ENCODE measurements at regions not wholly inside any gene's neighbourhood (a gene's known extent, or its start where the extent isn't known, plus 50 kb on each side); places are given as distances from the start of the nearest gene placed in this dataset.
A peak's percentile ranks its signal among the peaks of the same experiment; 100 is the strongest.

DNA sequence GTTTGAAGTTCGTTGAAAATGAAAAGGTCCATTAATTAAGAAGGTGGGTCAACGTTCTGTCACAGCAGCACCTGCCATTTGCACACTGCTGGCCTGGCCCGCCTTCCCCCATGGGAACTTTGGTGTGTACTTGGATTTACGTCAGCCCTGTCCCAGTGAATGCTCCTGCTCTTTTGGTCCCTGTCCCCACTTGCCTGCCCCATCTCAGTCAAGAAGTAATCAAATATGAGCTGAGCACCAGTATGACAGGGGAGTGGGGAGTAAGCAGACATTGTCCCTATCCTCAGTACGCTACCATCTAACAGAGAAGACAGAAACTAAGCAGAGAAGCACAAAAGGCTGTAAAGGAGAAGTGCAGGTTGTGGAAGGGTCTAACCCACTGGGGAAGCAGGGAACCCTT lies 65.1 kb downstream of the SLC4A3 start:
- no peak for DNase-seq (ENCODE audit: low spot score in 2 of 2)
- Histone ChIP-seq H3K27me3 (ENCODE audit: low read depth) (peaks cover 43% of the 10 kb centered on the region), H3K4me1 (peaks cover 7% of the 10 kb centered on the region), H3K36me3 (replicated peaks) (no peaks in the 10 kb centered on the region), H3K9me3 (no peaks in the 10 kb centered on the region), H3K4me3 (no peak overlapping the region)
- in situ Hi-C loops (cut with MboI; ENCODE audit: low sequenced_read_pairs), result no loop called here

DNA sequence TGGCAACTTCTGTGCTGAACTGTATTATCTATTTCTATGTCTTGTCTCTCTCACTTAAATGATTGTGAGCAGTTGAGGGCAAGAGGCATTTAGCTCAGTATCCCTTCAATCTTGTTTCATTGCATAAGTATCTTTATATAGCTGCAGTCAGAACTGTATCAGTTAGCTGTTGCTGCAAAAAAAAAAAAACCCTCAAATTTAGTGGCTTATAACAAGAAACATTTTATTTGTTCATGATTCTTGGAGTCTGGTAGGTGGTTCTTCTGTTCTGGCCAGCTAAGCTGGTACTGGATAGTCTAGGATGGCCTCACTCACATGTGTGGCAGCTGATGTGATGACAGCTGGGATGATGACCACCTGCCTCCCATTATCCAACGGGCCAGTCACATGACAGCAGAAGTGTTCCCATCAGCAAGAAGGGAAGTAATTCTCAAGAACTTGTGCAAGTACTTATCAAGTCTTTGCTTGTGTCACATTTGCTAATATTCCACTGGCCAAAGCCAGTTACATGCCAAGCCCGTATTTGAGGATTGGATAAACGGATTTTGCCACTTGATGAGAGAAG lies 67.8 kb downstream of the SLC4A3 start:
- Histone ChIP-seq H3K27me3 (ENCODE audit: low read depth) (peaks cover 49% of the 10 kb centered on the region), H3K4me1 (peaks cover 3% of the 10 kb centered on the region; the same call in 1 of the 2 replicates), H3K9me3 (no peaks in the 10 kb centered on the region), H3K4me3 (no peak overlapping the region), H3K36me3 (replicated peaks) (no peaks in the 10 kb centered on the region)
- in situ Hi-C loops (cut with MboI; ENCODE audit: low sequenced_read_pairs), result no loop called here
- DNase-seq (ENCODE audit: low spot score in 2 of 2), result no peak

DNA sequence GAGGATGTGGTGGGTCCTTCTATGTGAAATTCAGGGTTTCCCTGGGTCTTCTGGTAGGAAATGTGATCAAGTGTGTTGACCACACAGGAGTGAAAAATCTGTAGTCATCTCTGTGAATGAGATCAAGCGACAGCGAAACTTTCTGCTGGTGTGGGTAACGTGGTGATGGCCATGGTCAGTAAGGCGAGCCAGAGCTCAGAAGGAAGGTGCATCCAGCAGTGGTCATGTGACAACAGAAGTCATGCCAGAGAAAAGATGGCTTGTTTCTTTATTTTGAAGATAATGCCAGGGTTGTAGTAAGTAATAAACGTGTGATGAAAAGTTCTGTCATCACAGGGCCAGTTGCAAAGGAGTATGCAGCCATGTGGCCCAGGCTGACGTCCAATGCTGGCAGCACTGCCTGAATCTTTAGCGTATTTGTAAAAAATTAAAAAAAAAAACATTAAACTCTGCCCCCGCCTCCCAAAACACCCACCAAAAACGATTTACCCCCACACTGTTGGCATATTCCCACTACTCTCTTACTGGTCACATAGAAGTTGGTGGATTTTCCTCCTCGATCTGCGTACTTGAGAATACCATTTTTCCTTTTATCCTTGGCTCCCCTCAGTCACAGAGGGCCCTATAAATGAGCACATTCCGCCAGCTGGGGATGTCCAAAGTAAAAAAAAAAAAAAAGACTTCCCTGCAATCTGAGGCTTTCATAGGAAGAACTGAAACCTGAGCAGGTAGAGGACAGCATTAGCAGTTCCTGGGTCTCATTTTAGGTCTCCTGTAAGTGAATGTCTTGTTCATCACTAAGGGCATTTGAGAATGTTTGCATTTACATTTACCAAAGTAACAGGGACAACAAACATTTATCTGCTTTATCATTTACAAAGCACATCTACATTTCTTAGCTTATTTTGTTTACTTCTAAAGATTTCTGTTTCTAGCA lies 70.6 kb downstream of the SLC4A3 start:
- in situ Hi-C loops (cut with MboI; ENCODE audit: low sequenced_read_pairs), result no loop called here
- Histone ChIP-seq H3K36me3 (replicated peaks) (no peaks in the 10 kb centered on the region), H3K9me3 (no peaks in the 10 kb centered on the region), H3K4me1 (peaks cover 3% of the 10 kb centered on the region; the same call in 1 of the 2 replicates), H3K4me3 (no peak overlapping the region), H3K27me3 (ENCODE audit: low read depth) (peaks cover 31% of the 10 kb centered on the region)
- no peak for DNase-seq (ENCODE audit: low spot score in 2 of 2)

DNA sequence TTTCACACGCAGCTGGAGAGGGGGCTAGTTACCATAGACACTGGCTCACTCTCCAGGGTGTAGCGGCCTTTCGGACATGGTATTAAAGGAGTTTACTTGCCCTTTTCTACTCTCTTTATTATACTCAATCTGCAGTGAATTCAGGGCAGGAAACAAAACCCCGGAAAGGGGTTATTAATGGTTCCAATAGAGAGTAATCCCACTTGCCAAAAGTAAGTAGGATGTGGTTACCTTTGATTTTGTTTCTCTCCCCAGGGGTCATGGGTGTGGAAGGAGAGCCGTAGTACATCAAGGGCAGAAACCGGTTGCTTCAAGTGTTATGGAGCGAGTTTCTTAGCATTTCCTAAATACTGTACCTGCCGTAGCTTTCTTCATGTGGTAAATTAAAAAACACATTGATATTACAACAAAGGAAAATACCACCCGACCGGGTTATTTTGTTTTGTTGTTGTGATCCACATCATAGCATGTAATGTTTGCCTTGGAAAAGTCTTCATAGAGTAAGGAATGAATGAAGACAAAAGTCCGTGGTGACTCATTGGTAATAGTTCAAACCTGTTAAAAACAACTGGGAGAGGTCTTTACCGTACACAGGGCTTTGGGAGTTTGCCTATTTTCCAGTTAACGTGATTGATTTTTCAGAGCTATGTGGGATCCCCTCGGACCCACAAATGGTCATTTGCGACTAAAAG lies 71.5 kb downstream of the SLC4A3 start:
- Histone ChIP-seq H3K27me3 (ENCODE audit: low read depth) (peaks cover 23% of the 10 kb centered on the region), H3K9me3 (no peaks in the 10 kb centered on the region), H3K36me3 (replicated peaks) (no peaks in the 10 kb centered on the region), H3K4me3 (no peak overlapping the region), H3K4me1 (peaks cover 3% of the 10 kb centered on the region; the same call in 1 of the 2 replicates)
- DNase-seq (ENCODE audit: low spot score in 2 of 2), result no peak
- in situ Hi-C loops (cut with MboI; ENCODE audit: low sequenced_read_pairs), result no loop called here

DNA sequence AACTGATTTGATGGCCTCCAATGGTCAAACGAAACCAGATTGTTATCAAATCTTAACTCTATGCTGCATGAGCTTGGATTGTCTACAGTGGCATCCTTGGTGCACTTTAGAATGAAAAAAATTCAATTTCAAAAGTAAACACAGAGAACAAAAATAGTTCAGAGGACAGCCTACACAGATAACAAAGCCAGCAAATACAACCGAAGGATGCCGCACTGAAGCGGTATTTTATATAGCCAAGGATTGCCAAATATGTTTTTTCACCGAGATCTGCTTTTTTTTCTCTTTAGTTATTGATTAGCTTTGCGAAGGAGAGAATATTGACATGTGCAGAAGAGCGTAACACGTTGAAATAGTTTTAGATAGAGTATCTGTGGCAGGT lies 72.0 kb downstream of the SLC4A3 start:
- in situ Hi-C loops (cut with MboI; ENCODE audit: low sequenced_read_pairs), result no loop called here
- Histone ChIP-seq H3K4me1 (peaks cover 3% of the 10 kb centered on the region; the same call in 1 of the 2 replicates), H3K4me3 (no peak overlapping the region), H3K9me3 (no peaks in the 10 kb centered on the region), H3K36me3 (replicated peaks) (no peaks in the 10 kb centered on the region), H3K27me3 (ENCODE audit: low read depth) (peaks cover 18% of the 10 kb centered on the region)
- DNase-seq (ENCODE audit: low spot score in 2 of 2), result no peak

DNA sequence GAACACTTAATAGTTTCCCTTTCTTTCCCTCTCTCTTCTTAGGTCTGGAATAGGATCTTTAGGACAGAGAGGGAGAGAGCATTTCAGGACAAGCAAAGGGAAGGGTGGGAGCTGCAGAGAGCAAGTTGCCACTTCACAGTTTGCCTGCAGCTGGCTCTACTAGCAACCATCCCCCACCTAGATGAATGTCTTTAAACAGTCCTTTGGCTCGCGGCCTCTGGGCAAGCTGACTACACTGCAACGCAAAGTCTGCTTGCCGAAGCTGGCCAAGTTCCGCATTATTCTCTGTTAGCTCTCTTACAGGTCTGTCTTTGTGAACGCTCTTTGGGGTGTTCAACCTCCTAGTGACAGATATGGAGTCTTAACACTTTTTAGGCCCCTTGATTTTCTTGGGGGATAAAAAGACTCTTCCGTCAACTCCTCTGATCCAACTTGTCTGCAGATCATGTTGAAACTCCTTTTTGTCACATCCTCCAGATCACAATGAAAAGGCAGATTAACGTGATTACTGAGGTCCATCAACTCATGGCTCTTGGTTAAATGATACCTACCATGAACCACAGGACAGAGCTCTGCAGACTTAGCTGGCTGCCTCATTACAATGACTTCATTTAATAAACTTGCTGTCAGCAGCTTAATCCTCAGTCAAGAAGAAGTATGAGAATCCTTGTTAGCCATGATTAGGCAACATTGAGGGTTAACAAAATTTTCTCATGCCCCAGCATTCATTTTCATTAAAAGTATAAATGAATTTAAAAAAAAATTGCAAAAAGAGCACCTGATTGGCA lies 74.6 kb downstream of the SLC4A3 start:
- in situ Hi-C loops (cut with MboI; ENCODE audit: low sequenced_read_pairs), result no loop called here
- H3K4me1 ChIP-seq, result peaks cover 3% of the 10 kb centered on the region; the same call in 1 of the 2 replicates
- H3K27me3 ChIP-seq (ENCODE audit: low read depth), result peaks cover 9% of the 10 kb centered on the region
- no peaks in the 10 kb centered on the region for H3K36me3 ChIP-seq (replicated peaks)
- no peak for DNase-seq (ENCODE audit: low spot score in 2 of 2)
- no peaks in the 10 kb centered on the region for H3K9me3 ChIP-seq
- H3K4me3 ChIP-seq, result no peak overlapping the region

DNA sequence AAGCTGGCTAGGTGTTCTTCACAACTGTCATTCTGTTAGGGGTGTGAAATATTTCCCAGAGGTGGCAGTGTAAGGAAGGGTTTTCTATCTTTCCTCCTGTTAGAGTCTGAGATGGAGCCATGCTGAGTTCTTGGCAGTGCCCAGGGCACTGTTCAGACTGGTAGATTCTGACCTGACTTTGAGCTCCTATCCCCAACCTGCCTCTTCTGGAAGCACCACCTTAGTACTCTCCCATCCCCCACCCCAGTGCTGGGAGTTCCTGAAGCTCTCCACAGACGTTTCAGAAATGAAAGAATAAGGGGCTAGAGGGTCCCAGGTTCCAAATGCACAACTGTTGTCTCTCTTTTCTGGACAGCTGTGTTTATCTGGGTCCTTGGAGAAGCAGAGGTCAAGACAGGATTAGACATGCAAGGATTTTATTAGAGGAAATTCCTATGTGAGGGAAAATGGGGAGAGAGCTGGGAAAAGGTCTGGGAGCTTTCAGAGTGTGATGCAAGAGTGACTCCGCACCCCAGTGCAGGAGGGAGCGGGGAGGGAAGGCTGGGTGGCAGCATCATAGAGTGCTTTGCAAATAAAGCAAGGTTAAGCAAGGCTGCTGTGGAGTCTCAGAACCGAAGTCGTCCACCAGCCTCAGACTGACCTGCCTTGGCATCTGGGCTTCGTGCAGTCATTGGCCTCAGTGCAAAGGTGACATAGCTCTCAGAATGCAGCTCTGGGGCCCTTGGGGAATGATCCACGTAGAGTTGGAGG lies 75.5 kb downstream of the SLC4A3 start:
- Histone ChIP-seq H3K4me1 (peaks cover 3% of the 10 kb centered on the region; the same call in 1 of the 2 replicates), H3K36me3 (replicated peaks) (no peaks in the 10 kb centered on the region)
- in situ Hi-C loops (cut with MboI; ENCODE audit: low sequenced_read_pairs), result no loop called here

DNA sequence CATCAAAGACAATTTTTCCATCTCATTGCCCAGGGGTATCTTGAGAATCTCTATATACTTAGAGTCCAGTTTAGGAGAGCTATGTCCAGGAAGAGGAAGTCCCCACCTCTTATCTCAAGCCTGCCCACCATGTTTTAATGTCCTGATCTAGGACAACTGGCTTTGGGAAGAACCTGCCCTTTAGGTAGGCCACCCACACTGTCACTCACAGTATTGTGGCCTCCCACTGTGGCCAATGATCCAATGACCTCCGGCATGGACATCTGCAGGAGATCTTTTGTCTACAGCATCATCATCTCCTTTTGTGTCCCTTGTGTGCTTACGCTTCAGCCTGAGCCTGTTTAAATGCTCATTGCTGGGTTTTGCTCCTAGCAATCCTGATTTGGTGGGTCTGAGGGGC lies 77.4 kb downstream of the SLC4A3 start:
- Histone ChIP-seq H3K4me1 (no peaks in the 10 kb centered on the region), H3K9me3 (no peaks in the 10 kb centered on the region), H3K27me3 (ENCODE audit: low read depth) (peaks cover 4% of the 10 kb centered on the region; the same call in 1 of the 2 replicates), H3K36me3 (replicated peaks) (no peaks in the 10 kb centered on the region), H3K4me3 (no peak overlapping the region)
- no peak for DNase-seq (ENCODE audit: low spot score in 2 of 2)
- in situ Hi-C loops (cut with MboI; ENCODE audit: low sequenced_read_pairs), result no loop called here

More for the DNA sequence above, 75.5 kb downstream of the SLC4A3 start:
- Histone ChIP-seq H3K9me3 (no peaks in the 10 kb centered on the region), H3K4me3 (no peak overlapping the region), H3K27me3 (ENCODE audit: low read depth) (peaks cover 9% of the 10 kb centered on the region)
- no peak for DNase-seq (ENCODE audit: low spot score in 2 of 2)

DNA sequence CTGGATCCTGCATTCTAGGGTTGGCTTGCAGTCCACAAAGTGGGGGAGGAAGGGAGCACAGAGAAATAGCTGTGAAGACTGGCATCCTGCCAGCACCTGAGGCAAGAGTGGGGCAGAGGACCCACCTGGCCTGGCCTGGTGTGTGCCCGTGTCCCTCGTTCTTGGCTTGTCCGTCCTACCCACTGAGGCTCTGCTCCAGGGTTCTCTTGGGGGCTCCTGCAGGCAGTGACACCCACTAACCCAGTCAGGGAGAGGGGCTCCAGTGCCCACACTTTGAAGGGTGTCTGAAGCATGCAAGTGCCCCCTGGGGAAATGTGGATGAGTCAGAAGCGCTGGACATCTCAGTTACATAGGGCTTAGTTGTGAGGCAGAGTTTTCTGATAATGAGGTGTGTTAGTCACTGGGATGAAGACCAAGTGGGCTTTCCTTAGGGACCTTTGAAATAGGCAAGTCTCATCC lies 79.4 kb downstream of the SLC4A3 start:
- Histone ChIP-seq H3K4me1 (no peaks in the 10 kb centered on the region), H3K9me3 (no peaks in the 10 kb centered on the region), H3K36me3 (replicated peaks) (no peaks in the 10 kb centered on the region), H3K4me3 (no peak overlapping the region), H3K27me3 (ENCODE audit: low read depth) (0 out of 2 replicates have a peak, but pooled peaks cover 3% of the 10 kb centered on the region)
- no peak for DNase-seq (ENCODE audit: low spot score in 2 of 2)
- in situ Hi-C loops (cut with MboI; ENCODE audit: low sequenced_read_pairs), result no loop called here

DNA sequence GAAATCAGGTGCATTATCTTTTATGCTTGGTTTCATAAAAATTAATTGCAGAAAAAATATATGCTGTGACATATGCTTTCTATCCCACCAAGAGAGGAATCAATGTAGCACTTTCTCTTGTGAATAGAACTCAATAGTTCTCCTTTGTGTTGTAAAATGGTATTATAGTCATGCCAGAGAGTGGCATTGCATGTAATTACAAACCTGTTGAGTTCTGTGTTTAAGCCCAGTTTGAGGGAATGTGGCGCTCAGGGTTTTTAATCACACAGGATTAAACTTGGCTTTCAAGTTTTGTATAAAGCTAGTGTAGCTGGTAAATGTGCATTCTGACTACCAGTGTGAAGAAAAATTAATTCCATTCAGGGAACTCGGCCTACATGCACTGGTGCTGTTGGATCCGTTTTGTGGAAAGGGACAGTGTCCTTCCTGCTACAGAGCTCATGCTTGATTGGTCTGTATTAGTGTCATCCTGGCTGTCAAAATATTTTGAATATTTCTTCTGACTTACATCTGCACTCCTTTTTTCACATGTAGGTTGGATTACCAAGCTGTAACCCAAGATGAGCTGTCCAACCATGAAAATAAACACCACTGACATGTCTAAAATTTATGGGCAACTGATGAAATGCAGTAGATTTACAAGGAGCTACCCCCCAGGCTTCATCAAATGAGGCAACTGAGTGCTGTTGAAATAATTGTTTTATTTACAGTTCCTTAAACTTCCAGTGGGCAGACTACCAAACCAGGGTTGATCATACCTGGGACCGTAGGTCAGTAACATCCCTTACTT lies 80.3 kb downstream of the SLC4A3 start:
- in situ Hi-C loops (cut with MboI; ENCODE audit: low sequenced_read_pairs), result no loop called here

DNA sequence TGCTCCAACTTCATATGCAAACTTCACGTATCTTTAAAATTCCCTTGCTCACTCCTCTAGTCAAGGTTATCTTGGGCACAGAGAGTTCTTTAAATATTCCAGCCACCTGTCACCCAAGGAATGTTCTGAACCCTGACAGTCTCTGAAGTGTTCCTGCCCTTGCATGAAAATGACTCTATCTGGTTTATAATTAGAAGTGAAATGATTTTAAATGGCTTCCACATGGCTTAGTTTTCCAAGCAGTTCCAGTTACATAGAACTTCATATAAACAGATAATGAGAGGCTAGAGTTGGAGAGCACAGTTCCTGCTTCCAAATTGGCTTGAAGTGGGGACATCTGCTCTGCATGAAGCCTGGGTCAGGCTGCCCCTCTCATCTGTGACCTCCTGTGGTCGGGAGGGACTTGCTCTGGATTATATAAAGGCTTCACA lies 81.9 kb downstream of the SLC4A3 start:
- H3K36me3 ChIP-seq (replicated peaks), result no peaks in the 10 kb centered on the region
- no peak overlapping the region for H3K4me3 ChIP-seq
- in situ Hi-C loops (cut with MboI; ENCODE audit: low sequenced_read_pairs), result no loop called here
- DNase-seq (ENCODE audit: low spot score in 2 of 2), result no peak
- no peaks in the 10 kb centered on the region for H3K9me3 ChIP-seq
- H3K4me1 ChIP-seq, result no peaks in the 10 kb centered on the region
- H3K27me3 ChIP-seq (ENCODE audit: low read depth), result 0 out of 2 replicates have a peak, but pooled peaks cover 3% of the 10 kb centered on the region

More for the DNA sequence above, 80.3 kb downstream of the SLC4A3 start:
- H3K36me3 ChIP-seq (replicated peaks), result no peaks in the 10 kb centered on the region
- H3K27me3 ChIP-seq (ENCODE audit: low read depth), result 0 out of 2 replicates have a peak, but pooled peaks cover 3% of the 10 kb centered on the region
- no peaks in the 10 kb centered on the region for H3K9me3 ChIP-seq
- H3K4me1 ChIP-seq, result no peaks in the 10 kb centered on the region
- H3K4me3 ChIP-seq, result no peak overlapping the region
- DNase-seq (ENCODE audit: low spot score in 2 of 2), result peak; percentile 23 to 71

DNA sequence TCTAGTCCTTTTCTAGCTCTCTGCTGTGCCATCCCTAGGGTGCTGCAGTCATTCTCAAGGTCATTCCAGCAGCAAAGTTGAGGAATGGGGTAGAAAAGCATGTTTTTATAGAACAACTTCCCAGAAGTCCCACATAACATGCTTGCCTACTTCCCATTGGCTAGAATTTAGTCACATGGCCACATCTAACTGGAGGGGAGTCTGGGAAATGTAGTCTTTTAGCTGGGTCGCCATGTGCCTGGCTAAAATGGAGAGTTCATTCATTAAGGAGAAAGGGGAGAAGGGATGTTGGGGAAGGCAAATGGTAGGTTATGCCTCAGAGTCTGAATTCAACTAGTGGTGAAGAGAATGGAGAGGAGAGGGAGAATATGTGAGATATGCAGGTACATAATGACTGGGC lies 85.7 kb downstream of the SLC4A3 start:
- peak; percentile 12 to 52 for DNase-seq (ENCODE audit: low spot score in 2 of 2)
- no peaks in the 10 kb centered on the region for H3K4me1 ChIP-seq
- H3K4me3 ChIP-seq, result no peak overlapping the region
- no peaks in the 10 kb centered on the region for H3K36me3 ChIP-seq (replicated peaks)
- no peaks in the 10 kb centered on the region for H3K9me3 ChIP-seq
- no peaks in the 10 kb centered on the region for H3K27me3 ChIP-seq (ENCODE audit: low read depth)
- in situ Hi-C loops (cut with MboI; ENCODE audit: low sequenced_read_pairs), result no loop called here

Data from HAP-1 (cell line).